ENCODE measurements at regions not wholly inside any gene's neighbourhood (a gene's known extent, or its start where the extent isn't known, plus 50 kb on each side); places are given as distances from the start of the nearest gene placed in this dataset.

DNA sequence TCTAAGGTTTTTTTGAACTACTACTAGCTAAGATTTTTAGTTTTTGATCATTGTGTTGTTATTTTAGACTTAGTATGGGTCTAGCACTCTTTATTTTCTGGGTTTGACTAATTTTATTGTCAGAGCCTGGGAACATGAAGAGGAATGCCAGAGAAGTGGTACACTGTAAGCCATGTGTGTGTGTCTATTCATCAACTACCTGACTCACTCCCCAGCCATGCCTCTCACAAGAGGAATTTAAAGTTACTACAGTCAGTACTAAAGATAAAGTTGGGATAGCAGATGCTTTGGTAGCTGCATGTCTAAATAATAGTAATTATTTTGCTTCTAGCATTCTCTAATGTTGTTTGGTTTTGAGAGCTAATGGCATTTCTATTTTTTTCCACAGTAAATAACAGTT is 264.8 kb downstream of the CSNK1G3 start (continued):
- TF ChIP-seq ZBTB21 (tag by site-specific recombination; IDR thresholded peaks at IDR 0.05), result no peak
- no peak for TF ChIP-seq ZNF175 (tag by site-specific recombination; IDR thresholded peaks at IDR 0.05)
- no peak for TF ChIP-seq ZNF10 (tag by site-specific recombination; IDR thresholded peaks at IDR 0.05)
- no peak for TF ChIP-seq HOXA7 (CRISPR knock-in tag; IDR thresholded peaks at IDR 0.05; ENCODE audit: borderline replicate concordance)
- TF ChIP-seq ZNF155 (tag by site-specific recombination; IDR thresholded peaks at IDR 0.05), result no peak

GRCh38 chr5:123771715-123772114 is 259.7 kb downstream of the CSNK1G3 start:
- Histone ChIP-seq H3K4me1 (ENCODE audit: control insufficient read depth, insufficient read depth, low read length) (no peaks in the 10 kb centered on the region), H3K36me3 (ENCODE audit: control insufficient read depth in 2 of 2, insufficient read depth in 1 of 2, low read length in 2 of 2) (no peaks in the 10 kb centered on the region), H3K9me3 (ENCODE audit: control insufficient read depth, insufficient read depth, low read depth, low read length) (no peaks in the 10 kb centered on the region; the same call in 1 of the 2 replicates), H3K4me3 (ENCODE audit: low read depth, low read length) (no peak overlapping the region), H3K27ac (ENCODE audit: extremely low read depth, low read depth, low read length) (no peak overlapping the region)
- TF ChIP-seq ZSCAN16 (tag by site-specific recombination; IDR thresholded peaks at IDR 0.05) (no peak), SCRT2 (tag by site-specific recombination; IDR thresholded peaks at IDR 0.05) (no peak), SALL2 (tag by site-specific recombination; IDR thresholded peaks at IDR 0.05; ENCODE audit: borderline replicate concordance) (no peak), SETDB1 (IDR thresholded peaks at IDR 0.05; ENCODE audit: insufficient read length, low read length) (peak; percentile 57), ZNF514 (tag by site-specific recombination; IDR thresholded peaks at IDR 0.05) (no peak), KLF17 (tag by site-specific recombination; IDR thresholded peaks at IDR 0.05) (no peak), ZNF837 (tag by site-specific recombination; IDR thresholded peaks at IDR 0.05) (no peak), ZNF704 (tag by site-specific recombination; IDR thresholded peaks at IDR 0.05) (no peak), ZNF791 (tag by site-specific recombination; IDR thresholded peaks at IDR 0.05) (no peak)
- CTCF ChIA-PET, result no interaction called here
- POLR2A ChIA-PET, result no interaction called here

GRCh38 chr5:123763201-123763600 is 251.2 kb downstream of the CSNK1G3 start:
- no peak for TF ChIP-seq ZEB2 (tag by site-specific recombination; IDR thresholded peaks at IDR 0.05)
- TF ChIP-seq ZBTB8A (tag by site-specific recombination; IDR thresholded peaks at IDR 0.05), result no peak
- TF ChIP-seq ZNF558 (tag by site-specific recombination; IDR thresholded peaks at IDR 0.05), result no peak
- TF ChIP-seq ZNF426 (tag by site-specific recombination; IDR thresholded peaks at IDR 0.05), result no peak
- TF ChIP-seq ZNF19 (tag by site-specific recombination; IDR thresholded peaks at IDR 0.05; ENCODE audit: low read depth), result no peak
- TF ChIP-seq, protein P1, sequence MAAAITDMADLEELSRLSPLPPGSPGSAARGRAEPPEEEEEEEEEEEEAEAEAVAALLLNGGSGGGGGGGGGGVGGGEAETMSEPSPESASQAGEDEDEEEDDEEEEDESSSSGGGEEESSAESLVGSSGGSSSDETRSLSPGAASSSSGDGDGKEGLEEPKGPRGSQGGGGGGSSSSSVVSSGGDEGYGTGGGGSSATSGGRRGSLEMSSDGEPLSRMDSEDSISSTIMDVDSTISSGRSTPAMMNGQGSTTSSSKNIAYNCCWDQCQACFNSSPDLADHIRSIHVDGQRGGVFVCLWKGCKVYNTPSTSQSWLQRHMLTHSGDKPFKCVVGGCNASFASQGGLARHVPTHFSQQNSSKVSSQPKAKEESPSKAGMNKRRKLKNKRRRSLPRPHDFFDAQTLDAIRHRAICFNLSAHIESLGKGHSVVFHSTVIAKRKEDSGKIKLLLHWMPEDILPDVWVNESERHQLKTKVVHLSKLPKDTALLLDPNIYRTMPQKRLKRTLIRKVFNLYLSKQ (tag by site-specific recombination; IDR thresholded peaks at IDR 0.05; ENCODE audit: borderline replicate concordance), result no peak
- TF ChIP-seq ZNF24 (tag by site-specific recombination; IDR thresholded peaks at IDR 0.05), result no peak
- TF ChIP-seq MYNN (tag by site-specific recombination; IDR thresholded peaks at IDR 0.05; ENCODE audit: borderline replicate concordance), result no peak
- Histone ChIP-seq H3K36me3 (ENCODE audit: control insufficient read depth in 2 of 2, insufficient read depth in 1 of 2, low read length in 2 of 2) (no peaks in the 10 kb centered on the region), H3K4me3 (ENCODE audit: low read depth, low read length) (no peak overlapping the region), H3K4me1 (ENCODE audit: control insufficient read depth, insufficient read depth, low read length) (no peaks in the 10 kb centered on the region), H3K9me3 (ENCODE audit: control insufficient read depth, insufficient read depth, low read depth, low read length) (no peaks in the 10 kb centered on the region), H3K27ac (ENCODE audit: extremely low read depth, low read depth, low read length) (no peak overlapping the region)
- CTCF ChIA-PET, result no interaction called here
- POLR2A ChIA-PET, result no interaction called here

Measured in HEK293 (cell line).